GM19455 (cell line): ENCODE measurements at regions not wholly inside any gene's neighbourhood (a gene's known extent, or its start where the extent isn't known, plus 50 kb on each side); places are given as distances from the start of the nearest gene placed in this dataset.

ENCODE experiments used
- ATAC-seq: cut with Tn5 transposase; IDR thresholded peaks from one replicate; pipeline ENCODE4 v1.9.1; 2021; ENCODE audit not compliant: unreplicated experiment

GRCh38 chr9:79120941-79121340 is 450.8 kb upstream of the TLE4 start:
- ATAC-seq, result no peak

DNA sequence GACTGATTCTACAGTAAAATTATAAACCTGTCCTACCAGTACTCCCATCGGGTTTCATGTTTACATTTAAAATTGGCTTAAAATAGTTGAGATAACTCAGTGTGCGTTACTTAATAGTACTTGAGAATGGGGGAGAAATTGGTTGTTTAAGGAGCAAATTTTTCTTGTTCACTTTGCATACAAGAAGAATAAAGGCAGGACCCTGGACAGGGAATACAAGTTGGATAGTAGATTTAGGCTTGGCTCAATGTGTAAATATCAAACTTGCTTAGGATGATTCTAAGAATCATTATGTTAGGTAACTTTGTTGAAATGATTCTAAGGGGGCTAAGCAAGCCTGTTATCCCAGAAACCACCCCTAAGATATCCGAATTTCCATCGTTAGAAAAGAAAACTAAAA is 448.4 kb upstream of the TLE4 start:
- no peak for ATAC-seq

- no peak for ATAC-seq
Measured at GRCh38 chr9:79127661-79128060, 444.1 kb upstream of the TLE4 start.

- ATAC-seq, result no peak
Measured at GRCh38 chr9:79129865-79130480, 441.8 kb upstream of the TLE4 start.

- ATAC-seq, result no peak
Measured at GRCh38 chr9:79131246-79131774, 440.5 kb upstream of the TLE4 start.

- no peak for ATAC-seq
Measured at GRCh38 chr9:79131824-79132377, 439.9 kb upstream of the TLE4 start.

DNA sequence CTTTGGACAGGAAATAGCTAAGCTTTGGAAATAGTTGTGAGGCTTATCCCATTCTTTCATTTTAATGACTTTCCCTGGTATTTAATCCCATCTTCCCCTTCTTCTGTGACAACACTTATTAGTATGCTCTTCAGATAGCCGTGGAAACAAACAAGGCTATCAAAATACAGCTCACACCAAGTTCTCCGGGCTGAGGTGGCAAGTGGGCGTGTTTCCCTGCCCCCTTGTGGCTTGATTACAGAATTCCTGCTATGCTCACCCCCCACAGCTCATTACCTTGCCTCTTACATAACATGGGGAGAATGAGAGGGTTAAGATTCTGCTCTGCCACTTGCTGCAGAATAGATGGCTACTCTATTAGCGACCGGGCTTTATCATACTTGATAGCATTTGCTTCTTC is 437.1 kb upstream of the TLE4 start:
- no peak for ATAC-seq

- ATAC-seq, result no peak
Measured at GRCh38 chr9:79135681-79136415, 435.9 kb upstream of the TLE4 start.

GRCh38 chr9:79140751-79141150 is 431.0 kb upstream of the TLE4 start:
- ATAC-seq, result no peak

DNA sequence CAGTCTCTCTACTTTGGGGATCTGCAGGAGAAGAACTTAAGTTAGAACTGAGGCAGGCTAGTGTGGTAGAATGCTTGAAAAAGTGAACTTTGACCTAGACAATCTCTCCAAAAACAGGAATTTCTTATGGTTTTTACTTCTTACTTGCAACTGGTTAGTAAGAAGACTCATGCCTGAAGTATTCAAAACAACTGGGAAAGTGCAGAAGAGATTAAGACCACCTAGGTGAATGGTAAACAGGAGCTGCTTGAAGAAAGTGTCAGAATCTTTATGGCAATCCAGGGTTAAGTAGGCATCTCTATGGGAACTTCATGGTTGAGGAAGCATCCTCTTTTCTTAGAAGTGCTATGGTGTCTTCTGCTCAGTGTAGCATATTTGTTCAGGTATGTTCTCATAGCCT is 428.6 kb upstream of the TLE4 start:
- ATAC-seq, result no peak

DNA sequence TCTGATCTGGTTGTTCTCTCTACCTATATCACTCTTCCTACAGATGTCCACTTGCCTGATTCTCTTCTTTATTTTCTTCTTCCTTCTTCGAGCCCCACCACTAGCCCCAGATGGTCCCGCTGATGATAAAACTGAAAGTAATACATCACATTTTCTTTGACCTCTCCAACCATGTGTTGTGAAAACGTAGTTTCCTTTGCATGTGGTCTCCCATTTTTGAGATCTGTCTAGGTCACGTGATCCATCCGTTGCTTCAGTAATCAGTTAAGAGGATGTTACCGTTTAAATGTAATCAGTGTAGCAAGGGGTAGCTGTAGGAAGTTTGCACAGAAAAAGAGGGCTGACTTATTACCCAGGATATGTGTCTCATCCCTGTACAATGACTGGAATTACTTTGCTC is 426.3 kb upstream of the TLE4 start:
- ATAC-seq, result no peak

DNA sequence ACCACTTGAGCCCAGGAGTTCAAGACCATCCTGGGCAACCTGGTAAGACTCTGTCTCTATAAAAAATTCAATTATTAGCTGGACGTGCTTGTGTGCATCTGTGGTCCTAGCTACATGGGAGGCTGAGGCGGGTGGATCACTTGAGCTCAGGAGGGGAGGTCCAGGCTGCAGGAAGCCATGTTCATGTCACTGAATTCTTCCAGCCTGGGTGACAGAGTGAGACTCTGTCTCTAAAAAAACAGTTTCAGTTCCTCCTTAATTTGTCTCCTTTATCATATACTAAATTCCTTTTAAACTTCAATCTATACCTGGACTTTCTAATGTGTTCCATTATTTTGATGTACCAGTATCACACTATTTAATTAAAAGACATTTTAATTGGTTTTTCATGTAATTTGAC is 422.2 kb upstream of the TLE4 start:
- no peak for ATAC-seq

- ATAC-seq, result no peak
Measured at GRCh38 chr9:79151791-79152190, 420.0 kb upstream of the TLE4 start.

DNA sequence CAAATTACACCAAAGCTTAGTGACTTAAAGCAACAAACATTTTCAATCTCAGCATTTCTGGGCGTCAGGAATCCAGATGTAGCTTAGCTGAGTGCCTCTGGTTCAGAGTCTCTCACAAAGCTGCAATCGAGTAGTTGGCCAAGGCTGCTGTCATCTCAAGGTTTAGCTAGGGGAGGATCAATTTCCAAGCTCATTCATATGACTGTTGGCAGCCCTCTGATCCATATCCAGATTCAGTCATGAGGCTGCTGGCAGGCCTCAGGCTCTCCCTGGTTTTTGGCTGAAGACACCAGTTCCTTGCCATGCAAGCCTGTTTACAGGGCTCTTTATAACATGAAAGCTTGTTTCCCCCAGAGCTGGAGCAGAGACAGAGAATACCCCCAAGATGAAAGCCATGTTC is 419.5 kb upstream of the TLE4 start:
- no peak for ATAC-seq

DNA sequence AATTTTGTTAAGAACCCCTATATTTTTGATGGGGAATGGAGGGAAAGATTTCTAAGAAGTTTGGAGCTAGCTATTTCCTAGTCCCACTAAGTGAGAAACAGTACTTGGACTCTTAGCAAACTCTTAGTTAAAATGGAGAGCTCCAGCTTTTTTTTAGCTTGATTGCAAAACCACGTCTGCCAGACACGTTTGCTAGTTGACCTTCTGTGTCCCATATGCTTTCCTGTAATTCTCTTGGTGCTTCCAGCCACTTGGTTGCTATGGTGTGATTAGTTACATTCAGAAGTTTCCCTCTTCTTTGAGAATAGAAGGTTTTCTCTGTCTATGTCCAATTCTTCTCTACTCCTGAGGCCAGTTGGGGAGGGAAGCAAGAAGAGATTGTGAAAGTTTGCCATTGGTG is 417.0 kb upstream of the TLE4 start:
- no peak for ATAC-seq

DNA sequence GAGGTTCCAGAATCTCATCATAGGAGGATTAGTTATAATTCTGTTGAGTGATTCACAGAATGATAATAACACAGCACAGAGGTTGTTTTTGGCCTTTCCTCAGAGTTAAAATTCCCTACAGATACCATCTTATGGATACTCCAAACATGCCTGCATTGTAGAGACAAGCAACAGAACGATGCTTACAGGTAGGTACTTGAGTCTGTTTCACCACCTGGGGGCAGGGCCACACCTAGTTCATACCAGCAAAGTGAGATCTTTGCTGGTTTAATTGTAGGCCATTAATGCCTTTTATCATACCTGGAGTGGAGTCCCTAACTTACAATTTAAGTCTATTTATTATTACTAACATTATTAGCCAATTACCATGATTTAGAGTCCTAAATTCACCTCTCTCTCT is 416.5 kb upstream of the TLE4 start:
- no peak for ATAC-seq

DNA sequence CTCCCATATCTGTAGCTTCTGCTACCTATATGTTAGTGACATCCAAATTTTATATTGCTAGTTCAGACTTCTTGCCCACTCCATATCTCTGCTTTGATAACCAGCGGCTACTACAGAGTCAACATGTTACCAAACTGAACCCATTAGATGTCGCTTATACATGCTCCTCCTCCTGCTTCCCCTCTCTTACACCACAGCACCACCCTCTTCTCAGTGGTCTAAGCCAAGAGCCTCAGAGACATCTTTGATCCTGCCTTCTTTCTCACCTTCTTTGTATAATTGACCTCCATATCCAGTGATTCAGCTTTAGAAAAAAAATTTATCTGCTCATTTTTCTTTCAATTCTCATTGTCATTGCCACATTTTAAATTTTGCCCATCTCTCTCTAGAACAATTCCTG is 408.2 kb upstream of the TLE4 start:
- no peak for ATAC-seq

DNA sequence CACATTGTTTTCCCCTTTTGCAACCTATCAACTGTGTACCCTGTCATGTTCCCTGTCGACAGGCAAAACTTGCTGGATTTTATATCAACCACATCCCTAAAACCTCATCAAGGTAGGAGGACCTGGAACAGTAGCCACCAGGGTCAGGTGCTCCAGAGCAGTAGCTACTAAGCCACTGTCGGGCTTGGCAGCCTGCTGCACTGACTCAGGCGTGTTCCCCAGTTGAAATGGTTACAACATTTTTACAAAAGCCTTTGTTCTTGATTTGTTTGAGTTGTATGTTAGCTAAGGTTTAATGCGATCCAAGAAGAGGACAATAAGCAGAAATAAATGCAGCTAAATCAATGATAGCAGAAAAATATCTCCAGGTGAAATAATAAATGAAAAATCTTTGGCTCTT is 407.4 kb upstream of the TLE4 start:
- ATAC-seq, result no peak

DNA sequence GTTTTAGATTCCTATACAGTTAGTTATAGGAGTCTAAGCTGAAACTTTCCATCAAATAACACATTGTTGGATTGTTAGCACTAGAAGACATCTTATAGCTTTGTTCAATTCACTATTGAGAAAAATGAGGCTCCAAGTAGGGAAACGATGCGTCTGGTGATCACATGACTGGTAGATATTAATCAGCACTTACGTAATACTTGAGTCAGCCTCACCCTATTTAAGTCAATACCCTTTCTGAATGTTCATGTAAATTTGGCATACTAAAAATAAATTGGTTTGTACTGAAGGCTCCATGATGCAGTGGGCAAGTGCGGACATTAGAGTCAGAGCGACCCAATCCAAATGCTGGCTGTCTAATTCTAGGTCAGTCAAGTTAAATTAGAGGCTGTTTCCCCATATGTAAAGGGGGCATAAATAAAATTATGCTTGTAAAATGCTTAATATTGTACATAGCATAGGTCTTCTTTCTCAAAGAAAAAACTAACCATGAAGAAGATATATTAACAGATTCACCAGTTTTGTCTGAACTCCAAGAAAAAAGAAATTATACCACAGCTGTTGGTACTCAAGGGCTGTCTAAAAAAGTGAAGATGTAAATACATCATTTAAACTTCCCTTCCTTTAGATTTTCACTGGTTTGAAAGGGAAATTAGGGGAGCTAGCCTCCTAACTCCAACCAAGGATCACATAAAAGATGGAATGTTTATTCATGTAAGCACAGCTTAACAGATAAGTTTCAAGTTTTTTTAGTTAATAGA is 406.6 kb upstream of the TLE4 start:
- no peak for ATAC-seq

DNA sequence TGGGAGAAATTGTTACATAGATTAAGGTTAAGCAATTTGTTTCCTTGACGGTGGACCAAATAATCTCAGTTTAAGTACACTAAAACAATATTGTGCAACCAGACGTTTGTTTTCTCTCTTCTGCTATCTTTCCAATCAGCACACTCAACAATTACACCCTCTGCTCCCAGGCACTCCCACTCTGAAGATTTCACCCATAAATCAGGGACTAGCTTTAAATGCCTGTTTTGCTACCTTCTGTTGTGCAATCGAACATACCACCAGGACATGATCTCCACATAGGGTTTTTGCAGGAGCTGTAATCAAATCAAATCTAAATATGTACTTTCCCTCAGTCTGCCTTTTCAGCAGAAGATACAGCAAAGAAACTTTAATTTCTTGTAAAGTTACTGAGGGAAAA is 405.8 kb upstream of the TLE4 start:
- ATAC-seq, result no peak

DNA sequence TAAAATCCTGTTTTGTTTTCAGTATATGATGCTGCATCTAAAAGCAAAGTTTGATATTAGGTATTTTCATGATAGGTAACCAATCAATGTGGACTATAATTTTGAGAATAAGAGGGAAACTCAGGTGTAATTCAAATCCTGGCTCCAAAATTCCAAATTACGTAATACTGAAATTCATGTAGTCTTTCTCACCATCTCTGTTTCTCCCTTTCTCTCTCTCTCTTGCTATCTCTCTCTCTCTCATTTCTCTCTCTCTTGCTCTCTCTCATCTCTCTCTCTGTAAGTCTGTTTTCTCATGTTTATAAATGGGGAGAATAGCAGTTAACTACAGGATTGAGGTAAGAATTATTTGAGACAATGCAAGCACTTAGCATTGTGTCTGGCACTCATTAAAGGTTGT is 401.1 kb upstream of the TLE4 start:
- ATAC-seq, result no peak

DNA sequence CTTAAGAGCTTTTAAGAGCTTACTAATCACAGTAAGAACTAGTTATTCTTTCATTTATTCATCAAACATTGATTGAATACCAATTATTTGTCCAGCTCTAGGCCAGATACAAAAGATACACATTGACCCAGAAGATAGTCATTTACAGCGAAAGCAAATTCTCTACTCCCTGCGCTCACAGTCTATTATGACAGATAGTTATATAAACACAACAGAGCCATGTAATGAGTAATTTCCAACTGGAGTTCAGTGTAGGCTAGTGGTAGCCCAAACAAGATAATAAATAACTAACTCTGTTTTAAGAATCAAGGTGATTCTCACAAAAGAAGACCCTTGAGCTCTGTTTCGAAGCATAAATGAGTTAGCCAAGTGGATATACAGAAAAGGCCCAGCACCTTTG is 397.8 kb upstream of the TLE4 start:
- no peak for ATAC-seq
